WTC11 (cell line): ENCODE measurements at regions not wholly inside any gene's neighbourhood (a gene's known extent, or its start where the extent isn't known, plus 50 kb on each side); places are given as distances from the start of the nearest gene placed in this dataset.

Experiments used
- ATAC-seq: fragments of 200-7000 bp; cut with Tn5 transposase; 2 replicates; pipeline ENCODE4 v1.10.0; 2021; ENCODE audit warnings: mild to moderate bottlenecking, moderate library complexity
- CTCF ChIA-PET: fragments of 300-600 bp; sonication (Branson Sonifier 250); formaldehyde crosslinking; loops from one replicate; lab custom pipeline; 2021; ENCODE audit warnings: antibody characterized with exemption; lab: Charles Lee
- POLR2A ChIA-PET: fragments of 350-600 bp; sonication (Branson Sonifier 250); formaldehyde crosslinking; loops from one replicate; lab custom pipeline; 2021; ENCODE audit warnings: antibody characterized with exemption; lab: Charles Lee
- DNase-seq: peaks from one replicate; pipeline ENCODE4 v3.0.0; 2021; ENCODE audit warnings: low spot score
- H3K27ac Mint-ChIP-seq: 2 replicates; pipeline ENCODE4 v1.8.0; 2021; ENCODE audit warnings: mixed read lengths
- H3K27me3 Mint-ChIP-seq: 2 replicates; pipeline ENCODE4 v1.8.0; 2021; ENCODE audit warnings: low read depth, mild to moderate bottlenecking, moderate library complexity, mixed read lengths
- H3K36me3 Mint-ChIP-seq: 2 replicates; pipeline ENCODE4 v1.8.0; 2021; ENCODE audit warnings: mixed read lengths
- H3K4me1 Mint-ChIP-seq: 2 replicates; pipeline ENCODE4 v1.8.0; 2022; ENCODE audit warnings: mixed read lengths
- H3K4me3 Mint-ChIP-seq: 2 replicates; pipeline ENCODE4 v1.8.0; 2021; ENCODE audit warnings: mild to moderate bottlenecking, moderate library complexity, mixed read lengths
- H3K9me3 Mint-ChIP-seq: 2 replicates; pipeline ENCODE4 v1.8.0; 2021; ENCODE audit warnings: mixed read lengths
- ARID4B ChIP-seq: sonication (generic); formaldehyde crosslinking; IDR thresholded peaks from 2 replicates; pipeline ENCODE4 v1.8.0; 2023; ENCODE audit warnings: missing genetic modification reagents, mild to moderate bottlenecking, borderline replicate concordance
- CDX4 ChIP-seq: fragments of 250-450 bp; sonication (Bioruptor Pico); IDR thresholded peaks from 2 replicates; pipeline ENCODE4 v1.9.0; 2021; ENCODE audit warnings: moderate library complexity, mild to moderate bottlenecking, inconsistent platforms, borderline replicate concordance
- CTCF ChIP-seq: fragments of 200-600 bp; IDR thresholded peaks from 2 replicates; pipeline ENCODE4 v1.8.0; 2022; ENCODE audit warnings: antibody characterized with exemption
- E2F5 ChIP-seq: sonication (generic); formaldehyde crosslinking; IDR thresholded peaks from 2 replicates; pipeline ENCODE4 v1.8.1; 2022; ENCODE audit warnings: mild to moderate bottlenecking, moderate library complexity, missing genetic modification reagents
- ERG ChIP-seq: fragments of 250-450 bp; sonication (Bioruptor Pico); IDR thresholded peaks from 2 replicates; pipeline ENCODE4 v1.8.0; 2021; ENCODE audit warnings: mild to moderate bottlenecking
- ETV6 ChIP-seq: sonication (generic); formaldehyde crosslinking; IDR thresholded peaks from 2 replicates; pipeline ENCODE4 v1.8.1; 2022; ENCODE audit warnings: mild to moderate bottlenecking, missing genetic modification reagents
- FOXP1 ChIP-seq: sonication (generic); formaldehyde crosslinking; IDR thresholded peaks from 2 replicates; pipeline ENCODE4 v1.8.0; 2022; ENCODE audit warnings: missing genetic modification reagents, mild to moderate bottlenecking, moderate library complexity, borderline replicate concordance
- HMGA2 ChIP-seq: fragments of 250-450 bp; sonication (Bioruptor Pico); IDR thresholded peaks from 2 replicates; pipeline ENCODE4 v1.4.0; 2021; ENCODE audit warnings: mild to moderate bottlenecking, moderate library complexity
- NFE2L1 ChIP-seq: sonication (generic); formaldehyde crosslinking; IDR thresholded peaks from 2 replicates; pipeline ENCODE4 v1.8.1; 2023; ENCODE audit warnings: missing genetic modification reagents
- NR3C1 ChIP-seq: sonication (generic); formaldehyde crosslinking; conservative IDR thresholded peaks from 2 replicates; pipeline ENCODE4 v1.8.1; 2023; ENCODE audit warnings: low read depth, mild to moderate bottlenecking, missing genetic modification reagents
- PRDM15 ChIP-seq: sonication (generic); formaldehyde crosslinking; IDR thresholded peaks from 2 replicates; pipeline ENCODE4 v1.8.0; 2022; ENCODE audit warnings: missing genetic modification reagents
- USF2 ChIP-seq: sonication (generic); formaldehyde crosslinking; IDR thresholded peaks from 2 replicates; pipeline ENCODE4 v1.8.1; 2023; ENCODE audit warnings: mild to moderate bottlenecking, missing genetic modification reagents, moderate library complexity
- ZNF121 ChIP-seq: sonication (generic); formaldehyde crosslinking; IDR thresholded peaks from 2 replicates; pipeline ENCODE4 v1.8.0; 2023; ENCODE audit warnings: missing genetic modification reagents
- ZNF232 ChIP-seq: sonication (generic); formaldehyde crosslinking; IDR thresholded peaks from 2 replicates; pipeline ENCODE4 v1.8.0; 2022; ENCODE audit warnings: mild to moderate bottlenecking, missing genetic modification reagents
- ZNF263 ChIP-seq: sonication (generic); formaldehyde crosslinking; IDR thresholded peaks from 2 replicates; pipeline ENCODE4 v1.8.1; 2022; ENCODE audit warnings: low read depth, mild to moderate bottlenecking, moderate library complexity, missing genetic modification reagents
- ZNF317 ChIP-seq: sonication (generic); formaldehyde crosslinking; IDR thresholded peaks from 2 replicates; pipeline ENCODE4 v1.8.1; 2023; ENCODE audit warnings: low read depth, mild to moderate bottlenecking, moderate library complexity, missing genetic modification reagents, borderline replicate concordance

GRCh38 chr4:14711259-14711658, 291.0 kb upstream of the CPEB2 start (continued):
- TF ChIP-seq ERG (CRISPR knock-in tag) (no peak), USF2 (CRISPR knock-in tag) (no peak), ETV6 (no peak), ZNF317 (CRISPR knock-in tag) (no peak), E2F5 (no peak), NFE2L1 (CRISPR knock-in tag) (no peak)
- TF ChIP-seq, all 79 proteins: peak for 0

GRCh38 chr4:14716691-14717090, 285.6 kb upstream of the CPEB2 start:
- Mint-ChIP-seq H3K9me3 (peaks cover 29% of the 10 kb centered on the region), H3K27me3 (no peaks in the 10 kb centered on the region; the same call in 1 of the 2 replicates), H3K4me3 (no peak overlapping the region), H3K4me1 (0 out of 2 replicates have a peak, but pooled peaks cover 3% of the 10 kb centered on the region), H3K27ac (no peak overlapping the region), H3K36me3 (peaks cover 8% of the 10 kb centered on the region)
- DNase-seq (no peak), ATAC-seq (no peak)
- POLR2A ChIA-PET = no interaction called here
- CTCF ChIA-PET = no interaction called here
- TF ChIP-seq CDX4 (CRISPR knock-in tag) = no peak
- TF ChIP-seq USF2 (CRISPR knock-in tag) = no peak
- no peak for TF ChIP-seq CTCF
- no peak for TF ChIP-seq ARID4B (CRISPR knock-in tag)
- TF ChIP-seq ZNF263 (CRISPR knock-in tag) = no peak
- TF ChIP-seq ZNF232 (CRISPR knock-in tag) = no peak
- no peak for TF ChIP-seq NR3C1 (CRISPR knock-in tag)
- TF ChIP-seq HMGA2 (CRISPR knock-in tag) = no peak
- TF ChIP-seq PRDM15 (CRISPR knock-in tag) = no peak
- no peak for TF ChIP-seq ERG (CRISPR knock-in tag)
- no peak for TF ChIP-seq ZNF121 (CRISPR knock-in tag)
- TF ChIP-seq FOXP1 (CRISPR knock-in tag) = no peak
